Skeletal muscle satellite cell (primary cell): ENCODE measurements at regions not wholly inside any gene's neighbourhood (a gene's known extent, or its start where the extent isn't known, plus 50 kb on each side); places are given as distances from the start of the nearest gene placed in this dataset.
"Not testable (repeated sequence)": the region's sequence is repeated elsewhere in the genome, so short reads cannot be mapped to it uniquely, and the experiment has no call there.

Experiments
- H3K27me3 ChIP-seq: 2 replicates; pipeline ENCODE4 v1.7.0; 2013; ENCODE audit warnings: low read length; ENCODE audit not compliant: control insufficient read depth, insufficient read depth
- H3K36me3 ChIP-seq: 2 replicates; pipeline ENCODE4 v1.7.0; 2013; ENCODE audit warnings: mild to moderate bottlenecking, control low read depth, low read length; ENCODE audit not compliant: insufficient read depth
- H3K4me1 ChIP-seq: 2 replicates; pipeline ENCODE4 v1.7.0; 2013; ENCODE audit warnings: low read length; ENCODE audit not compliant: control insufficient read depth, insufficient read depth
- H3K4me2 ChIP-seq: 2 replicates; pipeline ENCODE4 v1.7.0; 2013; ENCODE audit warnings: mild to moderate bottlenecking, low read length
- H3K4me3 ChIP-seq: 2 replicates; pipeline ENCODE4 v1.7.0; 2013; ENCODE audit warnings: low read length
- H3K9ac ChIP-seq: 2 replicates; pipeline ENCODE4 v1.7.0; 2013; ENCODE audit warnings: mild to moderate bottlenecking, low read depth, low read length, moderate library complexity
- H3K9me3 ChIP-seq: replicated peaks from 2 replicates; pipeline ENCODE4 v1.7.0; 2013; ENCODE audit warnings: mild to moderate bottlenecking, control low read depth, low read length

GRCh38 chr9:13810510-13810909 lies 503.4 kb downstream of the NFIB start:
- Histone ChIP-seq H3K27me3 (no peaks in the 10 kb centered on the region), H3K4me2 (peak overlapping the region; percentile 18), H3K4me1 (peaks cover 13% of the 10 kb centered on the region), H3K9ac (no peak overlapping the region), H3K4me3 (no peak overlapping the region), H3K9me3 (no peaks in the 10 kb centered on the region), H3K36me3 (no peaks in the 10 kb centered on the region)

GRCh38 chr9:13809401-13809800 lies 504.5 kb downstream of the NFIB start:
- Histone ChIP-seq H3K4me3 (no peak overlapping the region), H3K36me3 (no peaks in the 10 kb centered on the region), H3K4me1 (peaks cover 13% of the 10 kb centered on the region), H3K4me2 (no peak overlapping the region), H3K27me3 (no peaks in the 10 kb centered on the region), H3K9ac (no peak overlapping the region), H3K9me3 (no peaks in the 10 kb centered on the region)

- Histone ChIP-seq H3K27me3 (no peaks in the 10 kb centered on the region), H3K36me3 (no peaks in the 10 kb centered on the region), H3K4me2 (no peak overlapping the region), H3K4me3 (no peak overlapping the region), H3K4me1 (peaks cover 13% of the 10 kb centered on the region), H3K9me3 (no peaks in the 10 kb centered on the region), H3K9ac (no peak overlapping the region)
Measured at GRCh38 chr9:13807118-13807517, 506.8 kb downstream of the NFIB start.

- H3K9me3 ChIP-seq, result no peaks in the 10 kb centered on the region
Measured at GRCh38 chr9:13806714-13807113, 507.2 kb downstream of the NFIB start.

GRCh38 chr9:13805546-13805945 lies 508.4 kb downstream of the NFIB start:
- Histone ChIP-seq H3K27me3 (no peaks in the 10 kb centered on the region), H3K9me3 (no peaks in the 10 kb centered on the region), H3K4me3 (no peak overlapping the region)

More at GRCh38 chr9:13806714-13807113, 507.2 kb downstream of the NFIB start:
- Histone ChIP-seq H3K9ac (no peak overlapping the region), H3K4me2 (no peak overlapping the region), H3K4me3 (no peak overlapping the region), H3K36me3 (no peaks in the 10 kb centered on the region), H3K27me3 (no peaks in the 10 kb centered on the region), H3K4me1 (peaks cover 13% of the 10 kb centered on the region)

GRCh38 chr9:13804532-13804931 lies 509.4 kb downstream of the NFIB start:
- no peak overlapping the region for H3K9ac ChIP-seq
- no peak overlapping the region for H3K4me3 ChIP-seq
- no peak overlapping the region for H3K4me2 ChIP-seq
- no peaks in the 10 kb centered on the region for H3K9me3 ChIP-seq
- no peaks in the 10 kb centered on the region for H3K4me1 ChIP-seq
- H3K36me3 ChIP-seq, result no peaks in the 10 kb centered on the region
- no peaks in the 10 kb centered on the region for H3K27me3 ChIP-seq

More at GRCh38 chr9:13805546-13805945, 508.4 kb downstream of the NFIB start:
- no peak overlapping the region for H3K4me2 ChIP-seq
- no peak overlapping the region for H3K9ac ChIP-seq
- H3K36me3 ChIP-seq, result no peaks in the 10 kb centered on the region
- peaks cover 6% of the 10 kb centered on the region for H3K4me1 ChIP-seq

- Histone ChIP-seq H3K9ac (no peak overlapping the region), H3K36me3 (no peaks in the 10 kb centered on the region), H3K4me1 (no peaks in the 10 kb centered on the region), H3K9me3 (no peaks in the 10 kb centered on the region), H3K4me2 (no peak overlapping the region), H3K4me3 (no peak overlapping the region), H3K27me3 (no peaks in the 10 kb centered on the region)
Measured at GRCh38 chr9:13800776-13801175, 513.2 kb downstream of the NFIB start.

GRCh38 chr9:13797701-13798100 lies 516.2 kb downstream of the NFIB start:
- H3K4me3 ChIP-seq, H3K9ac ChIP-seq, H3K36me3 ChIP-seq, H3K27me3 ChIP-seq, H3K4me2 ChIP-seq, H3K4me1 ChIP-seq, H3K9me3 ChIP-seq: not testable (repeated sequence)

GRCh38 chr9:13791816-13792215 lies 512.3 kb upstream of the MPDZ start:
- no peak overlapping the region for H3K4me2 ChIP-seq
- peaks cover 9% of the 10 kb centered on the region for H3K4me1 ChIP-seq

GRCh38 chr9:13790055-13790454 lies 510.6 kb upstream of the MPDZ start:
- Histone ChIP-seq H3K4me1 (peaks cover 9% of the 10 kb centered on the region), H3K36me3 (no peaks in the 10 kb centered on the region), H3K9me3 (no peaks in the 10 kb centered on the region), H3K4me2 (no peak overlapping the region), H3K27me3 (no peaks in the 10 kb centered on the region), H3K9ac (no peak overlapping the region), H3K4me3 (no peak overlapping the region)

More at GRCh38 chr9:13791816-13792215, 512.3 kb upstream of the MPDZ start:
- H3K9me3 ChIP-seq, result no peaks in the 10 kb centered on the region
- no peak overlapping the region for H3K9ac ChIP-seq
- no peaks in the 10 kb centered on the region for H3K36me3 ChIP-seq
- H3K4me3 ChIP-seq, result no peak overlapping the region
- H3K27me3 ChIP-seq, result no peaks in the 10 kb centered on the region

GRCh38 chr9:13787234-13787833 lies 507.8 kb upstream of the MPDZ start:
- Histone ChIP-seq H3K9me3 (no peaks in the 10 kb centered on the region), H3K4me3 (peak overlapping the region; percentile 13), H3K4me2 (peak overlapping the region; percentile 59), H3K9ac (no peak overlapping the region), H3K36me3 (no peaks in the 10 kb centered on the region), H3K4me1 (peaks cover 9% of the 10 kb centered on the region), H3K27me3 (no peaks in the 10 kb centered on the region)

GRCh38 chr9:13786711-13787110 lies 507.2 kb upstream of the MPDZ start:
- Histone ChIP-seq H3K4me3 (no peak overlapping the region), H3K9ac (no peak overlapping the region), H3K4me1 (peaks cover 9% of the 10 kb centered on the region), H3K4me2 (peak overlapping the region; percentile 59), H3K36me3 (no peaks in the 10 kb centered on the region), H3K27me3 (no peaks in the 10 kb centered on the region), H3K9me3 (no peaks in the 10 kb centered on the region)
